ENCODE measurements at regions not wholly inside any gene's neighbourhood (a gene's known extent, or its start where the extent isn't known, plus 50 kb on each side); places are given as distances from the start of the nearest gene placed in this dataset.

- no peak for DNase-seq (ENCODE audit: low read depth)
- no peak for TF ChIP-seq CTCF (IDR thresholded peaks at IDR 0.05; ENCODE audit: control insufficient read depth, extremely low read depth, insufficient read depth)
- H3K4me3 ChIP-seq (ENCODE audit: low read depth, low read length), result no peak overlapping the region
Observed at GRCh38 chr9:17871213-17871890, 292.5 kb downstream of the SH3GL2 start.

- DNase-seq (ENCODE audit: low read depth), result no peak
- no peak for TF ChIP-seq CTCF (IDR thresholded peaks at IDR 0.05; ENCODE audit: control insufficient read depth, extremely low read depth, insufficient read depth)
- H3K4me3 ChIP-seq (ENCODE audit: low read depth, low read length), result no peak overlapping the region
Observed at GRCh38 chr9:17875886-17876285, 297.0 kb downstream of the SH3GL2 start.

GRCh38 chr9:17876687-17877086, 297.8 kb downstream of the SH3GL2 start:
- TF ChIP-seq CTCF (IDR thresholded peaks at IDR 0.05; ENCODE audit: control insufficient read depth, extremely low read depth, insufficient read depth), result no peak
- H3K4me3 ChIP-seq (ENCODE audit: low read depth, low read length), result no peak overlapping the region
- DNase-seq (ENCODE audit: low read depth), result no peak

- DNase-seq (ENCODE audit: low read depth), result no peak
- TF ChIP-seq CTCF (IDR thresholded peaks at IDR 0.05; ENCODE audit: control insufficient read depth, extremely low read depth, insufficient read depth), result no peak
- no peak overlapping the region for H3K4me3 ChIP-seq (ENCODE audit: low read depth, low read length)
Observed at GRCh38 chr9:17878810-17879370, 300.0 kb downstream of the SH3GL2 start.

- no peak for DNase-seq (ENCODE audit: low read depth)
- H3K4me3 ChIP-seq (ENCODE audit: low read depth, low read length), result no peak overlapping the region
- no peak for TF ChIP-seq CTCF (IDR thresholded peaks at IDR 0.05; ENCODE audit: control insufficient read depth, extremely low read depth, insufficient read depth)
Observed at GRCh38 chr9:17881371-17881770, 302.5 kb downstream of the SH3GL2 start.

- DNase-seq (ENCODE audit: low read depth), result no peak
- H3K4me3 ChIP-seq (ENCODE audit: low read depth, low read length), result no peak overlapping the region
- TF ChIP-seq CTCF (IDR thresholded peaks at IDR 0.05; ENCODE audit: control insufficient read depth, extremely low read depth, insufficient read depth), result no peak
Observed at GRCh38 chr9:17882688-17883594, 304.1 kb downstream of the SH3GL2 start.

Data from LNCaP clone FGC (cell line).